ENCODE measurements at regions not wholly inside any gene's neighbourhood (a gene's known extent, or its start where the extent isn't known, plus 50 kb on each side); places are given as distances from the start of the nearest gene placed in this dataset.

DNA sequence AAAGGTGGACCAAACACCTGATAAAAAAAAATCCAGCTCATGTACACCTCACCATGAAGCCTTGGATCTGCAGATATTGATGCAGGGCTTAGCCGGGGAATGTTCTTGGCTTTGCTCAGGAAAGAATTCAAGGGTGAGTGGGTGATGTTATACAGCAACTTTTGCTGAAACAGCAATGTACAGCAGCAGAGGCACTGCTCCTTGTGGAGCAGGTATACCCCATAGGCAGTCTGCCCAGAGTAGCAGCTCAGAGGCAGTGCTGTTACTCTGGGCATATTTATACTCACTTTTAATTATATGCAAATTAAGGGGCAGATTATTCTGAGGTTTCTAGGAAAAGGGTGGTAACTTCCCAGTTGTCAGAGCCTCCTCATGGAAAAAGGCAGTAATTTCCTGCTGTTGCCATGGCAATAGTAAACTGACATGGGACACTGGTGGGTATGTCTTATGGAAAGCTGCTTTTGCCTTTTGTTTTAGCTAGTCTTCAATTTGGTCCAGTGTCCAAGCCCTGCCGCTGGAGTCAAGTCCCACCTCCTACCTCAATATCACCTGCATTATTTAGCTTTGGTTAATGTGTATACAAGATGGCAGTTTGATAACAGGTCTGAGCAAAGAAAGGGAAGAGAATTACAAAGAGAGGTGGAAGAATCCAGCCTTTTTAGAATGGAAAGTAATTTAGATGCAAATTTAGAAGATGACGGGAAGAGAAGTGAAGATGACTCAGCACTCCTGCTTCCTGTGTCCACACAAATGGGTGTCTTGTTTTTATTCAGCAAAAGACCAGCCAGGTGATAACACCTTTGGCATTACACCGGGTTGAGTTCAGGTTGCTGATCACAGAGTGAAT is 110.1 kb upstream of the JAG1 start:
- TF ChIP-seq CTCF (IDR thresholded peaks at IDR 0.05) (no peak), POLR2A (IDR thresholded peaks at IDR 0.05; ENCODE audit: low read depth) (no peak), EP300 (IDR thresholded peaks at IDR 0.05) (no peak)
